Fibroblast of pulmonary artery (primary cell): ENCODE measurements at regions not wholly inside any gene's neighbourhood (a gene's known extent, or its start where the extent isn't known, plus 50 kb on each side); places are given as distances from the start of the nearest gene placed in this dataset.
A peak's percentile ranks its signal among the peaks of the same experiment; 100 is the strongest.

Experiments used
- DNase-seq: peaks from one replicate; pipeline ENCODE4 v3.0.0-alpha.2; 2010; ENCODE audit warnings: low read depth
- H3K4me3 ChIP-seq: replicated peaks from 2 replicates; pipeline ENCODE4 v1.5.1; 2011; ENCODE audit warnings: low read depth, mild to moderate bottlenecking, control low read depth, low read length, moderate library complexity
- CTCF ChIP-seq: IDR thresholded peaks from 2 replicates; pipeline ENCODE4 v1.5.1; 2011; ENCODE audit warnings: mild to moderate bottlenecking, control low read depth, low read length, inconsistent platforms; ENCODE audit errors: missing control alignments

GRCh38 chr13:74623761-74624160 is 489.6 kb upstream of the KLF12 start:
- H3K4me3 ChIP-seq = no peak overlapping the region
- DNase-seq = peak; percentile 53
- TF ChIP-seq CTCF = no peak

GRCh38 chr13:74622284-74622683 is 488.1 kb upstream of the KLF12 start:
- DNase-seq = no peak
- no peak for TF ChIP-seq CTCF
- no peak overlapping the region for H3K4me3 ChIP-seq

- no peak for TF ChIP-seq CTCF
- no peak for DNase-seq
- no peak overlapping the region for H3K4me3 ChIP-seq
Measured at GRCh38 chr13:74620711-74621110, 486.5 kb upstream of the KLF12 start.

- no peak for TF ChIP-seq CTCF
- no peak for DNase-seq
- H3K4me3 ChIP-seq = no peak overlapping the region
Measured at GRCh38 chr13:74620308-74620707, 486.1 kb upstream of the KLF12 start.

GRCh38 chr13:74597526-74597925 is 463.3 kb upstream of the KLF12 start:
- DNase-seq = no peak
- TF ChIP-seq CTCF = no peak
- no peak overlapping the region for H3K4me3 ChIP-seq

GRCh38 chr13:74596691-74597090 is 462.5 kb upstream of the KLF12 start:
- no peak for TF ChIP-seq CTCF
- no peak for DNase-seq
- no peak overlapping the region for H3K4me3 ChIP-seq

- no peak for TF ChIP-seq CTCF
- DNase-seq = no peak
Measured at GRCh38 chr13:74593688-74594087, 459.5 kb upstream of the KLF12 start.

More at GRCh38 chr13:74593688-74594087, 459.5 kb upstream of the KLF12 start:
- no peak overlapping the region for H3K4me3 ChIP-seq
